GM21717 (cell line): ENCODE measurements at regions not wholly inside any gene's neighbourhood (a gene's known extent, or its start where the extent isn't known, plus 50 kb on each side); places are given as distances from the start of the nearest gene placed in this dataset.
"Not testable (repeated sequence)": the region's sequence is repeated elsewhere in the genome, so short reads cannot be mapped to it uniquely, and the experiment has no call there.

Experiments used
- ATAC-seq: cut with Tn5 transposase; IDR thresholded peaks from one replicate; pipeline ENCODE4 v1.9.1; 2021; ENCODE audit warnings: mild to moderate bottlenecking, moderate library complexity; ENCODE audit not compliant: unreplicated experiment

DNA sequence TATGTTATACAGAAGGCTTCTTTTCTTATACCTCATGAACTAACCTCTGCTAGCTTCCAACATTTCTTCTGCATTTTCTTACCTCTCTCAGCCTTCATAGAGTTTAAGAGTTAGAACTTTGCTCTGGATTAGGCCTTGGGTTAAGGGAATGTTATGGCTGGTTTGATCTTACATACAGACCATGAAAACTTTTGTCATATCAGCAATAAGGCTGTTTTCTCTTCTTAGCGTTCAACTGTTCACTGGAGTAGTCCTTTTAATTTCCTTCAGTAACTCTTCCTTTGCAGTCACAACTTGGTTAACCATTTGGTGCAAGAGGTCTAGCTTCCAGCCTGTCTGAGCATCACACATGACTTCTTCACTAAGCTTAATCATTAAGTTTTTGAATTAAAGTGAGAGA lies 329.0 kb upstream of the CCNG1 start:
- no peak for ATAC-seq

DNA sequence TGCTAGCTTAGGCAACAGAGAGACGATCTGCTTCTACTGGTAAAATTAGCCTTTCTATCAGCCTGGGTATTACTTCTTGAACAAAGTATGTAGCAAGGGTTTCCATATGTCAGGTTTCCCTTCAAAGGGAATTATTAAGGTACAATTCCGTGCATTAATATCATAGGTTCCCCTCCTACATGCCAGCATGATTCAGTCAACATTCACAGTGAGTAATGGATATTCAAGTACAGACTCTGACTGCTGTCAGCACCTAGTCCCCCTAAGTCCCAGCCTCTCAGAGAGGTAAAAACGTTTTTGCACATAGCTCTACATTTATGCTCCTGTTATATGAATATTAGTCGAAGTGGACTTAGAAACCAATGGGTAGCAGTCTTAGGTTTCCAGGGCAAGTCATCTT lies 322.4 kb upstream of the CCNG1 start:
- no peak for ATAC-seq

DNA sequence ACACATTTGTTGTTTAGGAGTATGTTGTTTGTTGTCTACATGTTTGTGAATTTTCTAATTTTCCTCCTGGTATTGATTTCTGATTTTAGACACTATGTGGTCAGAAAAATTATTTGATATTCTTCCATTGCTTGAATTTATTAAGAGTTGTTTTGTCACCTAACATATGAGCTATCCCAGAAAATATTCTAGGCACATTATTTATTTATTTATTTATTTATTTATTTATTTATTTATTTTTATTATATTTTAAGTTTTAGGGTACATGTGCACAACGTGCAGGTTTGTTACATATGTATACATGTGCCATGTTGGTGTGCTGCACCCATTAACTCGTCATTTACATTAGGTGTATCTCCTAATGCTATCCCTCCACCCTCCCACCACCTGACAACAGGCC lies 320.8 kb upstream of the CCNG1 start:
- ATAC-seq = not testable (repeated sequence)

DNA sequence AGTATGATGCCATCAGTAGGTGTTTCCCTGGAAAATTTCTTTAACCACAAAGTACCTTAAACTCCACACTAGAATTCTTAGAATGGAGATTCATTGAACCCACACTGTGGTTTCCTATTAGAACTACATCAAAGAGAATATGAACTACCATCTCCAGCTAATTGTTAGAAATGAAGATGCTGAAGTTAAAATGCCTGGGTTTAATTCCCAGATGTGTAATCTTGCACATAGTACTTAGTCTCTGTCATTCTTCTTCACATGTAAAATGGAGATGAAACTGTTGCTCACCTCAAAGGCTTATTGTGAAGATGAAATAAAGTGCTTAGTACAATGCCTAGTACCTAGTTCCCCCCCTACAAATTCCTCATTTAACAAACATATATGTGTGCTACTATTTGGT lies 303.3 kb upstream of the CCNG1 start:
- ATAC-seq = no peak

DNA sequence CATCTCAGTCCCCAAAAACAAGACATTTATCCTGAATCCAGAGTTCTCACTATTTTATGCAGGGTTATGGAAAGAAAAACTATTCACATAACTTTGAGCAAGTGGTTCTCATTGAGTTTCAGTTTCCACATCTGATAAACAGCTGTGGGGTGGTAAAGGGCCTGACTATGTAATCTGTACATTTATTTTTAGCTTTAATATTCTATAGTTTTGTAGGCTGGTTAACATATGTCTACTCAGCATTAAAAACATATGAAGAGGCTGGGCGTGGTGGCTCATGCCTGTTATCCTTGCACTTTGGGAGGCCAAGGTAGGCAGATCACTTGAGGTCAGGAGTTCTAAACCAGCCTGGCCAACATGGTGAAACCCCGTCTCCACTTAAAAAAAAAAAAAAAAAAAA lies 301.5 kb upstream of the CCNG1 start:
- no peak for ATAC-seq

DNA sequence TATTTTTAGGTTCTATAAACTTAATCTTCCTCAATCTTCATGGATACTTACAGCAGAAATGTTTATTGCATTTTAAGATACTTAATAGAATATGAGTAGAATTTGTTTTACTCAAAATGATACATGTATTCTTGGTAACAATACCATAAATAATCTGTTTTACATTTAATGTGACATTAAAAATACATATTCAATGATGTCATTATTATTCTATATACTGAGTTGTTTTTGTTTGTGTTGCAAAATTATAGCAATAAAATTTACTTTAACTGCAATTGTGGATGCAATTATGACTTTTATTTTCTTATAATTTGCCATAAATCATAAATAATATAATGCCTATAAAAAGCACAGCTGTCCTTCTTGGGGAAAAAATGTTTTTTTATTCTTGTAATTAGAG lies 275.9 kb upstream of the CCNG1 start:
- ATAC-seq = no peak

DNA sequence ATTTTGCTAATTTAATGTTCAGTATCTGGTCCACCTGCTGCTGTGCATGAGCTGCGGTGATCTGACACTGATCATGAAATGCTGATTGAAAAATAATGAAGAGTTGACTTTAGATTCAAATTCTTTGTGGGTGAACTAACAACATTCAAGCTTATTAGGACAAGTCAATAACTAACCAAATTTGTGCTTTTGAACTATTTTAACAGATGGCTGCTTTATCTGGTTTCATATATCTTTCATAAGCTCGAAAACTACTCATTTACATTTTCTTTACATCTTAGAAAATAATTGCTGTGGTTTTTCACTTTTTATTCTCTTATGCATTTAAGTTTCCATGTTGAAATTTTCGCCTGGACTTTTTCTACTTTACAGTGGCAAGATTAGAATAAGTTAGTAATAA lies 274.8 kb upstream of the CCNG1 start:
- ATAC-seq = no peak

DNA sequence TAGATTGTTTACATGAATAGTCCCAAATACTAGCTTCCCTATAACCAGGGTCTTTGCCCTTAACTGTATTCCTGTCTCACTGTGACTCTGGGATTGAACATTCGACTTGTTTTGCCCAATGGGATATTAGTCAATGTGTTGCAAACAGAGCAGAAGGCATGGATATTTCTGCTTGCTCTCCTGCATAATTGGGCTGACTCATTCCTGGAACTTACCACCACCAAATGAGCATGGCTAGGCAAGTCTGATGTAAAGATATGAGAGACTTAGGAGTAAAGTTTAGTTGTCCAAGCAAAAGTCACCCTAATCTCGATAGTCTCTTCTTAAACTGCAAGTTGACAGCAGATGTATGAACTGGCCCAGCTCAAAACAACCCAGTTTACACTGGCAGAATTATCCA lies 273.5 kb upstream of the CCNG1 start:
- no peak for ATAC-seq

DNA sequence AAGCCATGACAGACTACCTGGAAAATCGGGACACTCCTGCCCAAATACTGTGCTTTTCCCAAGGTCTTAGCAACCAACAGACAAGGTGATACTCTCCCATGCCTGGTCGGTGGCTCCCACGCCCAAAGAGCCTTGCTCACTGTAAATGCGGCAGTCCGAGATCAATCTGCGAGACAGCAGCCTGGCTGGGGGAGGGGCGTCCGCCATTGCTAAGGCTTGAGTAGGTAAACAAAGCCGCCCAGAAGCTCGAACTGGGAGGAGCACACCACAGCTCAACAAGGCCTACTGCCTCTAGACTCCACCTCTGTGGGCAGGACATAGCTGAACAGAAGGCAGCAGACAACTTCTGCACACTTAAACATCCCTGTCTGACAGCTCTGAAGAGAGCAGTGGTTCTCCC lies 272.1 kb upstream of the CCNG1 start:
- no peak for ATAC-seq

DNA sequence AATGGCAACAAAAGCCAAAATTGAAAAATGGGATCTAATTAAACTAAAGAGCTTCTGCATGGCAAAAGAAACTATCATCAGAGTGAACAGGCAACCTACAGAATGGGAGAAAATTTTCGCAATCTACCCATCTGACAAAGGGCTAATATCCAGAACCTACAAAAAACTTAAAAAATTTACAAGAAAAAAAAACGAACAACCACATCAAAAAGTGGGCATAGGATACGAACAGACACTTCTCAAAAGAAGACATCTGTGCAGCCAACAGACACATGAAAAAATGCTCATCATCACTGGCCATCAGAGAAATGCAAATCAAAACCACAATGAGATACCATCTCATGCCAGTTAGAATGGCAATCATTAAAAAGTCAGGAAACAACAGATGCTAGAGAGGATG lies 267.2 kb upstream of the CCNG1 start:
- not testable (repeated sequence) for ATAC-seq

DNA sequence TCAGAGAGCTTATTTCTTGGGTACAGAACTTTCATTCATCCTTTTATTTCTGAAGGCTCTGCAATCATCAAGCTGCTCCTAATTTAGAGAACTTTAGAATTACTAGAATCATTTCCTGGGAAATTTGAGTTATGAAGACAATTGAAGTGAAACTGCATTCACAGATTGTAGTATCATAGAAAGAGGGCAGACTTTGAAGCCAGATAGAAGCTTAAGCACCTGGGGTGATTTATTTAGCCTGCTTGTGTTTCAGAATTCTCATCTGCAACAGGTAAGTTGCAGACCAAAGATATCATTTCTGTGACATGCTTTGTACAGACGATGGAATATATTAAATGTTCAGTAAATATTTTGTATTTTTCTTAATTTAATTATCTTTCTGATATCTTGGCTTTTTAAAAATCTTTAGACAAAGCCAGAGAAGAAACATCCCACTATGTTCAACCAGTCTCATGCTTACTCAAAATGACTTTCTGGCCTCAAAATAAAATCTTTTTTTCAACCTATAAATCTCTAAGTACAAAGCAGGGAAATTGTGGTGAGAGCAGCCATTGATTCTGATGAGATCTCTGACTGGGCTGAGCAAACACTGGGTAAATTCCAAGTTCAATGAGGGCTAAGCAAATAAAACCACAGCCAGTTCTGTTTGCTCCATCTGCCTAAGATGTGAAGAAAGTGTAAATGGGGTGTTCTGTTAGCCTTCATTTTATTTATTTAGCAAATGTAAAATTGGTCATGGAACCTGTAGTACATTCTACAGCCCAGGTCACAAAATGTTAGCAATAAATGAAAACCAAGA lies 264.7 kb upstream of the CCNG1 start:
- ATAC-seq = no peak

DNA sequence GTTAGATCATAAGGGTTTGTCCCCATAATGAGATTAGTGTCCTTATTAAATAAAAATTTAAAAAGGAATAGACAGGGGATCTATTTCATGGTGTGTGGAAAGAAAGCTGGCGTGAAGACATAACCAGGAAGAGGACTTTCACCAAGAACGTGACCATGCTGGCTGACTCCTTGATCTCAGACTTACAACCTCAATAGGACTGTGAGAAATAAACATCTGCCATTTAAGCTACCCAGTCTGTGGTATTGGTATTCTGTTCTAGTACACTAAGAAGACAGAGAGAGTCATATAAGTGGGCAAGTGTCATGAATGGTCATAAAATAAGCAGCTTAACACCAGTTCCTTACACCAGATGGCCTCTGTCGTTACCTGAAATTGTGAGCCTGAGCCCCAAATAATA lies 259.4 kb upstream of the CCNG1 start:
- ATAC-seq = no peak

DNA sequence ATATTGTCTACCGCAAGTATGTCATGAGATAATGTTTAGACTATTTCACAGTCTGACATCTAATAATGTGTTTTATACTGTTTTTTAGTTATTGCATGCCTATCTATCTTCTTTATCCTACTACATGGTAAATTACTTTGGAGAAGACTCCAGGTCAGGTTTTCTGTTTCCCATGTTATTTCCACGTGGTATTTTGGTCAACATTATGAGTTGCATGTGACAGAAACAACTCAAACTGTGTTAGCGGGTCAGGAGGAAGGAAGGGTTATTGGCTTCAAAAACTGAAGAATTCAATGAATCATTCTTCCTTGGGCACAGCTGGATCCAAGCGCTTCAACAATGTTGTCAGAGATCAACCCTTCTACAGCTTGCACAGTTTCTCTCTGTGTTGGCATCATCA lies 252.1 kb upstream of the CCNG1 start:
- no peak for ATAC-seq

DNA sequence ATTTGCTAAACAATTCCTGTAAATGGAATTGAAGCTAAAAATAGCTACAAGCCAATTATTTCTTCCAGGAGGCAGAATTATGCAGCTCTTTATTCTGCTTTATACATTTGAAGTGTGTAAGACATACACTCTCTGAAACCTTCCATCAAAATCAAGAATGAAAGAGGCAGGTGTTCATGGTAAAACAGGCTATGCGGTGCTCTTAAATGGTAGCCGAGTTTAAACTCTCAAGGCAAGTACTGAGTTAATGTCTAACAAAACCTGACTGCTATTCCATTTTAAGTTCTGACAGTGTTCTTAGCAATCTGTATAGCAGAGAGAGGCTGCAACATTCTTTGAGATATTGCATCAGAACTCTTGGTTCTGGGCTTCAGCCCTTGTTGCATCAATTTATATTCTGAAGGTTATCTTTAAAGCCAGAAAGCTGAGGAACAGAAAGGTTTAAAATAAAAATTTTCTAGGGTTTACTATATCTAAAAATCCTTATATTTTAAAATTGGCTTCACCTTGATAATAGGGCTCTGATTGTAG lies 248.3 kb upstream of the CCNG1 start:
- no peak for ATAC-seq

DNA sequence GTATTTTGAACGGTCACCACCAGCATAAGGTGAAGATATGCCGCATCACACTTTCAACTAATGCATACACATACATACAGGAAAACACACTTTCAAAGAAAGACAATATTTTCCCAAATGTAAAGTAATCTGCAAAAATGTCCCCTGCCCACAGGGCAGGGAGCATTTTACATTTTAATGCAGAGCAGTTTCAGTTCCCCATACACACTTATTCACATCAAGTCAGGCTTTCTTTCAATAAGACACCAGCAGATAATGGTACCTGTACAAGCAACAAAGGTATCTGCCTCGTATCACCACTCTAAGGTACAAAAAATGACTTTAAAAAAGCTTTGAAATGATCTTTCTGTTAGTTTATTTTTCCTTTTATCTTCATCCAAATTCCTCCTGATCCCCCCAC lies 247.1 kb upstream of the CCNG1 start:
- no peak for ATAC-seq

DNA sequence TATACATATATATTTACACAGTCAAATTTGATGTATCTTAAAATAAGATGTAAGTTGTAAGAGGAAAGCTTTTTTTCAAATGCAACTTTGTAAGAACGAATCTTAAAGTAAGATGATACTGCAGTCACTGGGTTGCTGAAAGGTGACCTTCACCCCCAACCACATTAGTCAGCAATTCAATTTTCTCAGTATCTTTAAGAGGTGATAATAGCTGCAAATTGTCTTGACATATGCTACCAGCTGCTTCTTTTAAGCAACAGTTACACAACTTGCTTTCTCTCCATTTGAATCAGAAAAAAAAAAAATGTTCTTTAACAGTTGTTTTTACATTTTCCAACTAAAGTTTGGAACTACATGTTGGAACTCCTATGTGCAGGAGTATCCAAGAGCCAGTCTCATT lies 246.6 kb upstream of the CCNG1 start:
- ATAC-seq = no peak

DNA sequence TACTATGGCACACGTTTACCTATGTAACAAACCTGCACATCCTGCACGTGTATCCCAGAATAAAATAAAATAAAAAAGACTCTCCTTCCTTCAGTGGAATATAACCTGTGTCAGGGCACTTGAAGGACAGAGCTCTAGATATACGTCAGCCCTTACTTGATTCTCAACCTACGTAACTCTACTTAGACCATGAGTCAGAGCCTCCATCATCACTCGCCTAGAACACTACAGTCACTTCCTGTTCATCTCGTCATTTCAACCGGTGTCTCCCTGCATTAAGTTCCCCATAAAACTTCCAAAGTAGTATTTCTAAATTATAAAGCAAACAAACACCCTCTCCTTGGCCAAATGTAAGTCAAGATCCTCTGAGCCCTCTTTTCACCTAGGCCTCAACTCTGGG lies 243.5 kb upstream of the CCNG1 start:
- ATAC-seq = no peak

DNA sequence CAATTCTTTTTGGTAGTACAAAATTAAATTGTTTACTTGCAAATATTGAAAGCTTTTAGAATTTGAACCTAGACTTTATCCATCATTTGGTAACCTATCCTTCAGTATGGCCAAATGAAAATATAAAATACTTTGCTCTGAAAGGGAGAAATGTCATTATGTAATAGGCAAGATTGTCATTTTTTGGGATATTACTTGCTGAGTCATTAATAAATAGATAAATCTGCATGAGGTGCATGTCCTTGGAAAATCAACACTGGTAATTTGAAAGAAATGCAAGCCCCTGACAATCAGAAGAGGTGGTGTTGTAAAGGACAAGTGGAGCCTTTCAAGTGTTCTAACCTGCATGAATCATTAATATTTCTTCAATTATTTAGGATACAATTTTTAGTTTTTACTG lies 231.8 kb upstream of the CCNG1 start:
- no peak for ATAC-seq

DNA sequence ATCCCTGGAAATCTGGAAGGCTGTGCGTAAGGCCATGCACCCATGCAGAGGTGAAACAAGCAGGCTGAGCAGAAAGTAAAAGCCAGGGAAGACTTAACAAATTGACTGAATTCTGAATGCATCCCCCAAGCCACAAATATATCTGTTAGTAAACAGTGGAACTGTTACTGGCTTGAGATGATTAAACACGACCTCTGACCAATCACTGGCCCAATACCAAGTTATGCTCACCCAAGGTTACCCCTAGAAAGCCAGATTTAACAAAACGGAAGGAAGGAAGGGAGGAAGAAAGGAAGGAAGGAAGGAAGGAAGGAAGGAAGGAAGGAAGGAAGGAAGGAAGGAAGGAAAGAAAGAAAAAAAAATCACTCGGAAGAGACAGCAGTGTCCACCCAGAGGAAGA lies 215.8 kb upstream of the CCNG1 start:
- no peak for ATAC-seq

DNA sequence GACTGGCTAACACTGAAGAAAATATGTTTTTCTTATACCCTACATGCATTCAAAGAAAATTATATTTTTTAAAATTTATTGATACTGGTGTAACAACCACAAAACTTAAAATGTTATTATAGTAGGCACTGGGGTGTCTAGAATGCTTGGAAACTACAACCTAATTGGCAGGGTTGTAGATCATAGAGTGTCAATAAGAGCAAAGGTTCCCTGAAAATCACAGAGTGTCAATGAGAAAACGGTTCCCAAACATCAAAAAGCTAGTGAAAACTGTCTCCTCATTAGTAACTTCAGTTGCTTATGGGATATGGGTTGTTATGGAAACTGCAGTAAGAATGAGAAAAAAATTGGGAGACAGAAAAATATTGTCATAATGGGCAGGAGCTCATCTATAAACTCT lies 214.4 kb upstream of the CCNG1 start:
- no peak for ATAC-seq

DNA sequence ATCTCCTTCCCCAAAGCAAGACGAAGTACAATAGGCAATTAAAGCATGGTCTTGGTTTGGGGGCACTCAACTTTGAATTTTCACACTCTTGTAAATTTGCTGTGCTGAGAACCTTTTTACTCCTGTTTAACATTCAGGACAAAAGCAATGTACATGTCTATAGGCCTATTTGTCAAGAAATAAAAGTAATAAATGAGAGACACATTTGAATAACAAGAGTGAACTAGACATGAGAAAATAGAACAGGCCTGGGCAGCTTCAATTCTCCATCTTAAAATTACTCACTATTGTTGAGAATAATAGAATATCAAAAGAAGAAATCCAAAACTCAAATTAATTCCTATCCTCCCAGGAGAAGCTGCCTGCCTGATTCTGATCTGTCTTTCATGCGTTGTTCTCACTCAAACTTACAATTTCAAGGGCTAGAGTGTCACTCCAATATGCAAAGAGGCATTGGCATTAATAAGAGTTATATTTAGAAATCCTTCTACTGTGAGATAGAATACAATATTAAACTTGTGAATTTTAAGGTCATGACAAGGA lies 192.9 kb upstream of the CCNG1 start:
- no peak for ATAC-seq

DNA sequence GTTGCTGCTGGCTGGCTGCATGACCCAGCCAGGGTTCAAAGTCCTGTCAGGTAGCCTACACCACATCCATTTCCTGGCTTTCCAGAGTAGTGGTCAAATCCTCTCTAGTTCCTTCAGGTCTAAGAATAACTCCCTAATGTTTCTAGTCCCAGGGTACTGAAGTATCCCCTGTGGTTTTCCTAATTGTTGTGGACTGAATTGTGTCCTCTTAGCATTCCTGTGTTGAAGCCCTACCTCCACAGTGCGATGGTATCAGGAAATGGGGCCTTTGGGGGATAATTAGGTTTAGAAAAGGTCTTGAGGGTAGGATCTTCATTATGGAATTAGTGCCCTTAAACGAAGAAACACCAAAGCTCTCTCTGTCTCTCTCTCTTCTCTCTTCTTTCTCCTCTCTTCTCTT lies 191.8 kb upstream of the CCNG1 start:
- ATAC-seq = no peak

DNA sequence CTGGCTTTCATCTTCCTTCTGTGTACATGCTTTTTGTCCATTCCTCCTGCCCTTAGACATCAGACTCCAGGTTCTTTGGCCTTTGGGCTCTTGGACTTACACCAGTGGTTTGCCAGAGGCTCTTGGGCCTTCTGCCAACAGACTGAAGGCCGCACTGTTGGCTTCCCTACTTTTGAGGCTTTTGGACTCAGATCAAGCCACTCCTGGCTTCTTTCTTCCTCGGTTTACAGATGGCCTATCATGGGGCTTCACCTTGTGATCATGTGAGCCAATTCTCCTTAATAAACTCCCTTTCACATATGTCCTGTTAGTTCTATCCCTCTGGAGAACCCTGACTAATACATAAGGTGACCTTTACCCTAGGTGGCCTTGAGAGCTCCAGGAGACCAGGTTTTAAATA lies 189.1 kb upstream of the CCNG1 start:
- ATAC-seq = no peak
